ENCODE measurements at regions not wholly inside any gene's neighbourhood (a gene's known extent, or its start where the extent isn't known, plus 50 kb on each side); places are given as distances from the start of the nearest gene placed in this dataset.

DNA sequence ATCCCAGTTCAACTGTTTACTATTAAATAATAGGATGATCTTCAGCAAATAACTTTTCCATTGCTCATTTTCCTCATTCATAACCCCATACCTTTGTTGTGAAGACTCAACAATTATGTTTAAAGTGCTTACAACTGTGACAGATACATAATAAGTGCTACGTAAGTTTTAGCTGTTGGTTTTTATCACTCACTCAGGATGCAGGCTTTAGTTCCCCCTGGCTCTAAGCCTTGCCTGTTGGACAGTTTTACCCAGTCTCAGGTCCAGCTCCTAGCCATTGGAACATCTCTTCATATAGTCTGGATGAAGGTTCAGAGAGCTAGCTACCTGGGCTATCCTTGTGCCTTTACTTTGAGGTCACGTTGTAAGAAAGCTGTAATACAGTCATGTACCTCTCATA, 353.2 kb downstream of the CRPPA start:
- CTCF ChIA-PET, result no interaction called here
- POLR2A ChIA-PET, result no interaction called here
- H3K9me3 Mint-ChIP-seq, result no peaks in the 10 kb centered on the region

DNA sequence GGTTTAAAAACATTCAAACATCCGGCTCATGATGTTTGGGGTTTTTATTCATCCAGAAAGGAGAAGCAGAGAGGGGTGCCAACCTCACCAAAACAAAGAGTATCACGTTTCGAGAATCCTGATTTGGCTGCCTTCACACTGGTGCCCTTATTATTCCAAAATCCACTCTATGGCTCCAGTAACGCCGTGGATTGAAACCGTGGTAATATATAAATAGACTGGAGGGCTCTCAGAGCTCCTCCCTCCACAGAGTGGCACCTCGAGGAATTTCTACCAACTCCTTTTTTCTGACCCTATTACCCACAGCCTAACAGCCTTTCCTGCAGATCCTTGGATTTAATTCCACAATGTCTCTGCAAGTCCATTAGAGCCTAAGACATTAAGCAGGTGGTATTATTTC, 353.6 kb downstream of the CRPPA start:
- Mint-ChIP-seq H3K4me3 (no peak overlapping the region), H3K4me1 (ENCODE audit: low read depth) (no peaks in the 10 kb centered on the region), H3K27ac (no peak overlapping the region), H3K9me3 (no peaks in the 10 kb centered on the region), H3K27me3 (no peaks in the 10 kb centered on the region), H3K36me3 (ENCODE audit: low read depth) (no peaks in the 10 kb centered on the region)
- CTCF ChIA-PET, result interaction anchor here (0.9 kb wide), 1 partner anchor 10 kb away, joined by 4 read pairs; no protein-coding TSS in a partner anchor
- ATAC-seq (no peak), DNase-seq (no peak)
- TF ChIP-seq, protein P1, sequence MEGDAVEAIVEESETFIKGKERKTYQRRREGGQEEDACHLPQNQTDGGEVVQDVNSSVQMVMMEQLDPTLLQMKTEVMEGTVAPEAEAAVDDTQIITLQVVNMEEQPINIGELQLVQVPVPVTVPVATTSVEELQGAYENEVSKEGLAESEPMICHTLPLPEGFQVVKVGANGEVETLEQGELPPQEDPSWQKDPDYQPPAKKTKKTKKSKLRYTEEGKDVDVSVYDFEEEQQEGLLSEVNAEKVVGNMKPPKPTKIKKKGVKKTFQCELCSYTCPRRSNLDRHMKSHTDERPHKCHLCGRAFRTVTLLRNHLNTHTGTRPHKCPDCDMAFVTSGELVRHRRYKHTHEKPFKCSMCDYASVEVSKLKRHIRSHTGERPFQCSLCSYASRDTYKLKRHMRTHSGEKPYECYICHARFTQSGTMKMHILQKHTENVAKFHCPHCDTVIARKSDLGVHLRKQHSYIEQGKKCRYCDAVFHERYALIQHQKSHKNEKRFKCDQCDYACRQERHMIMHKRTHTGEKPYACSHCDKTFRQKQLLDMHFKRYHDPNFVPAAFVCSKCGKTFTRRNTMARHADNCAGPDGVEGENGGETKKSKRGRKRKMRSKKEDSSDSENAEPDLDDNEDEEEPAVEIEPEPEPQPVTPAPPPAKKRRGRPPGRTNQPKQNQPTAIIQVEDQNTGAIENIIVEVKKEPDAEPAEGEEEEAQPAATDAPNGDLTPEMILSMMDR (IDR thresholded peaks at IDR 0.05), result no peak
- POLR2A ChIA-PET, result no interaction called here
- intact Hi-C loops (cut with micrococcal nuclease), result no loop called here

More for the DNA sequence above, 353.2 kb downstream of the CRPPA start:
- H3K36me3 Mint-ChIP-seq (ENCODE audit: low read depth), result no peaks in the 10 kb centered on the region
- H3K4me3 Mint-ChIP-seq, result no peak overlapping the region
- ATAC-seq (no peak), DNase-seq (no peak)
- TF ChIP-seq, protein P1 (IDR thresholded peaks at IDR 0.05), result no peak
- intact Hi-C loops (cut with micrococcal nuclease), result no loop called here
- H3K27ac Mint-ChIP-seq, result no peak overlapping the region
- no peaks in the 10 kb centered on the region for H3K27me3 Mint-ChIP-seq
- H3K4me1 Mint-ChIP-seq (ENCODE audit: low read depth), result no peaks in the 10 kb centered on the region

DNA sequence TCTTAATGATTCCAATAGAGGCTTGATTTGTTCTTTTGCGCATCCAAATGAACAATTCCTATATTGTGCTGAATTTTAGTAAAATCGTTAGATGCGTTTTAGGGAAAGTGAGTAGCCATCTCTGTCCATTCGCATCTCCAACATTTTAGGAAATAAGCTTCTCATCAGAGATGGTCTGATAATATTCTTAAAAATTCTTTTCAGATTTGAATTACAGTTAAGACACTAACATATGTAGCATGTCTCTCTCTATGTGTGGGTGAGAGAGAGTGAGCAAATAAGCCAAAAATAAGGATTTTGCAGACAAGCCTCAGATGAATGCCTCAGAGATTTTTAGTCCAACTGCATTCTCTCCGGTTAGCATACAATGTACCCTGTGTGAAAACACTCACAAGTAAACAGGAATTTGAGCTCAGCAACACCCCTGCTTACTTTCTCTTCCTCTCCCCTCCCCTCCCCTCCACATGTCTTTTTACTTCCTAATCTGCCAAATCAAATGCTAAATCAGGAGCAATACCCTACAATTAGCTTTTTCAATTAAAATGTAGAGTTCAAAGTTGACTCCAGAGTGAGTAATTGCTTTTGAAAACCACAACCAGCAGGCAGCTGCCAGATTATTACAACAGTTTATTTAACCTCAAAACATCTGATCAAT, 354.4 kb downstream of the CRPPA start:
- CTCF ChIA-PET, result interaction anchor here (0.5 to 0.9 kb wide), 2 partner anchors 11 to 287 kb away, joined by 3 to 4 read pairs; no protein-coding TSS in a partner anchor
- TF ChIP-seq, protein P1 (IDR thresholded peaks at IDR 0.05), result no peak
- intact Hi-C loops (cut with micrococcal nuclease), result no loop called here

DNA sequence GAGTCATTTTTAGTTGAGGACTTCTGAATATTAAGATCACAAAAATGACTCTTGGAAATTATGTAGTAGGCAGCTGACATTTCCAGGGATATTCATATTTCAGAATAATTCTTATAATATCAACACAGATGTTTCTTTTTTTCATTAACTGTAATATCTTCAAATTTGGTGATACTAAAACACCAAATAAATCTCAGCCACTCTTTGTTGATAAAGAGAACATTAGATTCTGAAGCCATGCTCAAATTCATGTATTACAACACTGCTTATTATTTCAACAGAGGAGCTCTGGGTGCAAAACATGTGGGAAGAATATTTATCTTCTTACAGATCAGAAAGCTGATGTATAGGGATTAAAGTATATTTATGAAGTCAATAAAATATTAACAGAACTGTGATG, 355.4 kb downstream of the CRPPA start:
- no peaks in the 10 kb centered on the region for H3K36me3 Mint-ChIP-seq (ENCODE audit: low read depth)
- peaks cover 1% of the 10 kb centered on the region for H3K27me3 Mint-ChIP-seq
- ChIA-PET CTCF (interaction anchor here (0.5 kb wide), 1 partner anchor 288 kb away, joined by 3 read pairs; no protein-coding TSS in a partner anchor), POLR2A (no interaction called here)
- ATAC-seq (no peak), DNase-seq (no peak)
- intact Hi-C loops (cut with micrococcal nuclease), result no loop called here
- TF ChIP-seq, protein P1 (IDR thresholded peaks at IDR 0.05), result no peak
- no peaks in the 10 kb centered on the region for H3K9me3 Mint-ChIP-seq
- H3K4me1 Mint-ChIP-seq (ENCODE audit: low read depth), result no peaks in the 10 kb centered on the region
- H3K27ac Mint-ChIP-seq, result no peak overlapping the region
- no peak overlapping the region for H3K4me3 Mint-ChIP-seq

More for the DNA sequence above, 354.4 kb downstream of the CRPPA start:
- no peak for DNase-seq
- POLR2A ChIA-PET, result no interaction called here
- H3K9me3 Mint-ChIP-seq, result no peaks in the 10 kb centered on the region
- H3K27me3 Mint-ChIP-seq, result no peaks in the 10 kb centered on the region
- no peak overlapping the region for H3K27ac Mint-ChIP-seq
- H3K4me1 Mint-ChIP-seq (ENCODE audit: low read depth), result no peaks in the 10 kb centered on the region
- ATAC-seq, result no peak
- H3K4me3 Mint-ChIP-seq, result no peak overlapping the region
- no peaks in the 10 kb centered on the region for H3K36me3 Mint-ChIP-seq (ENCODE audit: low read depth)

DNA sequence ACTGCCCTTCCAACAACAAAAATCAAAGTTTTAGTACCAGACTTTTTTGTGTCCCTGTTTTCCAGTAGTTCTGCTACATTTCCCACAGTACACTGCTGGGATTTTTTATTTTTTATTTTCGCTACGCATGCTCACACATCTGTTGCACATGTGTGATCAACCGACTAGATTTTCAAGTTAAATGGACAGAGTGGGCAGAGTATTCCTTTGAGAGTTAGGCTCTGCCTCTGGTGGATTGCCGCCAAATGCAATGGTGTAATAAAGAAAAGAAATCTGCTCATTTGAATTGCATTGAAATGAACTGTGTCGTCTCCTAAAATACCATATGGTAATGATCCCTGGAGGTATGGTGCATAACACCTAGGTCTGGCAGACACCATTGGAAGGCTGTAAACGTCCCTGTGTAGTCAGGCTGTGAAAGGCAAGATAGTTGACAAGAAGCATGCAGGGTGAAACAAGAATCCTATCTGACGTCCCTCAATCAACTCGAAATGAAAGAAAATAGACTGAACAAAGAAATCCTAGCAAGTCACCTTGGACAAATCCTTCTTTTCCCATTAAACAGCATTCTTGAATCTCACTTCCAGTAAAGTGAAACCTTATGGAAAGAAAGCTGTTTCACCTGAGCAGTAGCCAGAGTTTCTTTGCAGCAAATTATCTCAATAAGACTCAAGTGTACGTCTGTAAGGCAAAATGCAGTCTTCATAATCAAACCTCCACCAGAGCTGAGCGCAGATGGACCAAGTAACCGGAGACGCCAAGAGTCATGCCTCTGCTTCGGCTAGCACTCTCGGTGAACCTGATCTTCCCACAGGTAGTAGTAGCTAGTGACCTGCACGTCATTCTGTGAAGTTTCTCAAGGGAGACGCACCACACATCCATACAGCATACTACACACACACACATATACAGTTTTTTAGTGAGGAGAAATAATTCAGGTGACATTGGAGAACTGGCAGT, 357.3 kb downstream of the CRPPA start:
- Mint-ChIP-seq H3K4me3 (no peak overlapping the region), H3K27me3 (peaks cover 4% of the 10 kb centered on the region), H3K4me1 (ENCODE audit: low read depth) (no peaks in the 10 kb centered on the region), H3K9me3 (no peaks in the 10 kb centered on the region), H3K36me3 (ENCODE audit: low read depth) (no peaks in the 10 kb centered on the region), H3K27ac (no peak overlapping the region)
- TF ChIP-seq, protein P1 (IDR thresholded peaks at IDR 0.05), result no peak
- DNase-seq (no peak), ATAC-seq (no peak)
- POLR2A ChIA-PET, result no interaction called here
- CTCF ChIA-PET, result no interaction called here
- intact Hi-C loops (cut with micrococcal nuclease), result no loop called here
